ENCODE measurements at regions not wholly inside any gene's neighbourhood (a gene's known extent, or its start where the extent isn't known, plus 50 kb on each side); places are given as distances from the start of the nearest gene placed in this dataset.
"Not testable (repeated sequence)": the region's sequence is repeated elsewhere in the genome, so short reads cannot be mapped to it uniquely, and the experiment has no call there.

- CTCF ChIA-PET; BruUV-seq (replicated peaks): not testable (repeated sequence)
- FAIRE-seq, result peak; percentile 88
Observed at GRCh38 chr2:111566068-111566467, 317.9 kb downstream of the ANAPC1 start.

DNA sequence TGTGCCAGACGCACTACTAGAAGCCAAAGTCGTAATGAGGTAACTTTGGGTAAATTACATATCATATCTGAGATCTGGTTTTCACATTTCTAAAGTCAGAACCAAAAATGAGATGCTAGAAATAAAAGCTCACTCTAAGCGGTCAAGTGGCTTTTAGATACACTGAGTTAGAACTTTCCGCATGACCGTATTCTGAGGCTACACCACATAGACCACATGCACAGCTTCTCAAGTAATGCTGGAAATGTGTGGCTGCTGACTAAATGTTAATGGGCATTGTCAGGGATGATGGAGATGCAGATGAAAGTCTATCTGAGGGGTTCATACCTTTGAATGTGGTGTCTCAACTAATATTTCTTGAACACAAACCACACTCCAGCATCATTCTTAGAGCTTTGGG, 316.8 kb downstream of the ANAPC1 start:
- POLR2A ChIA-PET; H3K79me2 ChIP-seq (ENCODE audit: control insufficient read depth, insufficient read depth, low read length); H4K20me1 ChIP-seq (replicated peaks; ENCODE audit: control insufficient read depth, extremely low read depth, insufficient read depth, low read length); BruUV-seq (replicated peaks); CTCF ChIA-PET; H3K9me3 ChIP-seq (replicated peaks; ENCODE audit: control insufficient read depth, insufficient read depth, low read length); H3K27ac ChIP-seq (ENCODE audit: insufficient read depth, low read depth, low read length); H3K4me1 ChIP-seq (ENCODE audit: control insufficient read depth, extremely low read depth, insufficient read depth, low read length); H3K36me3 ChIP-seq (ENCODE audit: control insufficient read depth in 2 of 2, extremely low read depth in 1 of 2, insufficient read depth in 2 of 2, low read length in 2 of 2); dilution Hi-C loops (cut with MboI; ENCODE audit: extremely low pct_ligation_motif_present, low sequenced_read_pairs); H3K4me3 ChIP-seq (replicated peaks in 1 of 3; ENCODE audit: insufficient read depth in 1 of 3, low read depth in 1 of 3, low read length in 3 of 3); H3K9ac ChIP-seq (replicated peaks; ENCODE audit: extremely low read depth, insufficient read depth, low read length); H2AFZ ChIP-seq (ENCODE audit: low read depth, low read length); FAIRE-seq; DNase-seq (ENCODE audit: low read depth, low spot score); H3K4me2 ChIP-seq (ENCODE audit: insufficient read depth, low read length); H3K27me3 ChIP-seq (ENCODE audit: control insufficient read depth in 2 of 2, insufficient read depth in 2 of 2, low read length in 2 of 2); H3K9me1 ChIP-seq (replicated peaks; ENCODE audit: control insufficient read depth, extremely low read depth, insufficient read depth, low read length); intact Hi-C loops (cut with micrococcal nuclease): not testable (repeated sequence)

More at GRCh38 chr2:111566068-111566467, 317.9 kb downstream of the ANAPC1 start:
- H3K9me1 ChIP-seq (replicated peaks; ENCODE audit: control insufficient read depth, extremely low read depth, insufficient read depth, low read length); H3K79me2 ChIP-seq (ENCODE audit: control insufficient read depth, insufficient read depth, low read length); dilution Hi-C loops (cut with MboI; ENCODE audit: extremely low pct_ligation_motif_present, low sequenced_read_pairs); POLR2A ChIA-PET; H4K20me1 ChIP-seq (replicated peaks; ENCODE audit: control insufficient read depth, extremely low read depth, insufficient read depth, low read length); H3K4me1 ChIP-seq (ENCODE audit: control insufficient read depth, extremely low read depth, insufficient read depth, low read length); H3K9ac ChIP-seq (replicated peaks; ENCODE audit: extremely low read depth, insufficient read depth, low read length); H3K4me3 ChIP-seq (replicated peaks in 1 of 3; ENCODE audit: insufficient read depth in 1 of 3, low read depth in 1 of 3, low read length in 3 of 3); H3K9me3 ChIP-seq (replicated peaks; ENCODE audit: control insufficient read depth, insufficient read depth, low read length); H3K27me3 ChIP-seq (ENCODE audit: control insufficient read depth in 2 of 2, insufficient read depth in 2 of 2, low read length in 2 of 2); intact Hi-C loops (cut with micrococcal nuclease); H3K4me2 ChIP-seq (ENCODE audit: insufficient read depth, low read length); H3K36me3 ChIP-seq (ENCODE audit: control insufficient read depth in 2 of 2, extremely low read depth in 1 of 2, insufficient read depth in 2 of 2, low read length in 2 of 2); H2AFZ ChIP-seq (ENCODE audit: low read depth, low read length): not testable (repeated sequence)
- H3K27ac ChIP-seq (ENCODE audit: insufficient read depth, low read depth, low read length), result peak overlapping the region; percentile 32
- peak; percentile 98 for DNase-seq (ENCODE audit: low read depth, low spot score)

DNA sequence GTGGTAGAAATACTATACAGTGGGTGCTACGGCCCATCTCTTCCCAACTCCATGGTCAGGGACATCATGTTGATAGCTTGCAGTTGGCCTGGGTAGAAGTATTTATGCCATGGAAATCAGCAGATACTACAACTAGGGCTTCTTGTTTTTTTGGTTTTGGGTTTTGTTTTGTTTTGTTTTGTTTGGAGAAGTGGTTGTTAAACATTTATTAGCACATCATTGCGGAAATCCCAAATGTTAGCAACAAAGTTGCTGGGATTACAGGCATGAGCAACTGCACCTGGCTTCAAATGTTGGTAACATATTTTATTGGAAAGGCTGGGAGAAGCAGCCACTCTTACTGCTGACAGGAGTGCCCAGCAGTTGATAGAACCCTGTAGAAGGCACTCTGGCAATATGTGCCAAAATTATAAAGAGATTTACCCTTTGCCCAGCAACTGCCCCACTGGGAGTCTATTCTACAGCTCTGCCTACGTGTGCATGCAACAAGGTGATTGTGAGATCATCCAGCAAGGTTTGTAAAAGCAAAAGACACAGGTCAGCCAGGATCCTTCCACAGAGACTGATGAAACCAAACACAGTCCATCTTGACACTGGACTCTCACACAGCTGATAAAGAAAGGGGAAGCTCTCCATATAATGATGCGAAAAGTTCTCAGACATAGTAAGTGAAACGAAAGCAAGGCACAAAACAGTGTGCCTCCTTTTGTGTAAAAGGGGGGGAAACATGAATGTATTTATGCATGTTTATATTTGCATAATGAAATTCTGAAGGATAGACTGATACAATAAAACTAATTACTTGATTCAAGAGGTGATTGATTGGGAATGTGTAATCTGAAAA, 314.4 kb downstream of the ANAPC1 start:
- intact Hi-C loops (cut with micrococcal nuclease); H3K4me2 ChIP-seq (ENCODE audit: insufficient read depth, low read length); H3K9me3 ChIP-seq (replicated peaks; ENCODE audit: control insufficient read depth, insufficient read depth, low read length); H3K27ac ChIP-seq (ENCODE audit: insufficient read depth, low read depth, low read length); H3K4me3 ChIP-seq (replicated peaks in 1 of 3; ENCODE audit: insufficient read depth in 1 of 3, low read depth in 1 of 3, low read length in 3 of 3); H3K9me1 ChIP-seq (replicated peaks; ENCODE audit: control insufficient read depth, extremely low read depth, insufficient read depth, low read length); H3K9ac ChIP-seq (replicated peaks; ENCODE audit: extremely low read depth, insufficient read depth, low read length); BruUV-seq (replicated peaks); DNase-seq (ENCODE audit: low read depth, low spot score); POLR2A ChIA-PET; FAIRE-seq; H2AFZ ChIP-seq (ENCODE audit: low read depth, low read length); H3K27me3 ChIP-seq (ENCODE audit: control insufficient read depth in 2 of 2, insufficient read depth in 2 of 2, low read length in 2 of 2); dilution Hi-C loops (cut with MboI; ENCODE audit: extremely low pct_ligation_motif_present, low sequenced_read_pairs); H3K79me2 ChIP-seq (ENCODE audit: control insufficient read depth, insufficient read depth, low read length); H4K20me1 ChIP-seq (replicated peaks; ENCODE audit: control insufficient read depth, extremely low read depth, insufficient read depth, low read length); H3K36me3 ChIP-seq (ENCODE audit: control insufficient read depth in 2 of 2, extremely low read depth in 1 of 2, insufficient read depth in 2 of 2, low read length in 2 of 2); H3K4me1 ChIP-seq (ENCODE audit: control insufficient read depth, extremely low read depth, insufficient read depth, low read length); CTCF ChIA-PET: not testable (repeated sequence)

DNA sequence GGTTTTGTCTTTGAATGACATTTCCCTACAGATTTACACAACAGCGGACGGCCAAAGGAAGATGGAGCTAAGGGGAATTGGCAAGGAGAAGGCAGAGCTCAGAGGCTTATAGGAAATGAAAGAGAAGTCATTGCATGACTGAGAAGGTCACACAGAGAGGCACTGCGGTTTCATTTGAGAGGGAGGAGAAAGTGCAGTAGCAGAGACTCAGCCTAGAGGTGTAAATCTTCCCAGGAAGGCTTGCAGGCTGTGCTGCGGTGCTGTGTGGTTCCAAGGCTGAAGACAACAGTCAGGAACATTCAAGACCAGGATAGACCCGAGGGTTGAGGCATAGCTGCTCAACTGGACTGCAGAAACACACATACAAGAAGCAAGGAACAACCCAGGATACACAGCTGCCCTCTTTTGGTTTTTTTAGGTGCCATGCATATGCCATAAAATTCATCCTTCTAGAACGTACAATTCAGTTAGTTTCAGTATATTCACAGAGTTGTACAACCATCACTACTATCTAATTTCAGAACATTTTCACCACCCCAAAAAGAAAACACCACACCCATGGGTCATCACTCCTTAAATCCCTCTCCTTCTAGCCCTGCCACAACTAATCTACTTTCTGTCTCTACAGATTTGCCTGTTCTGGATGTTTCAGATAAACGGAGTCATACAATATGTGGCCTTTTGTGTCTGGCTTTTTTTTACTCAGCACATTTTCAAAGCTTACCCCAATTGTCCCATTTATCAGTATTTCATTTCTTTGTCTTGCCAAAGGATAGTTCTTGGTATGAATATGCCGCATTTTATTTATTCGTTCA, 313.5 kb downstream of the ANAPC1 start:
- H3K27me3 ChIP-seq (ENCODE audit: control insufficient read depth in 2 of 2, insufficient read depth in 2 of 2, low read length in 2 of 2); H3K36me3 ChIP-seq (ENCODE audit: control insufficient read depth in 2 of 2, extremely low read depth in 1 of 2, insufficient read depth in 2 of 2, low read length in 2 of 2); FAIRE-seq; H3K9me3 ChIP-seq (replicated peaks; ENCODE audit: control insufficient read depth, insufficient read depth, low read length); BruUV-seq (replicated peaks); H3K9ac ChIP-seq (replicated peaks; ENCODE audit: extremely low read depth, insufficient read depth, low read length); H3K4me1 ChIP-seq (ENCODE audit: control insufficient read depth, extremely low read depth, insufficient read depth, low read length); dilution Hi-C loops (cut with MboI; ENCODE audit: extremely low pct_ligation_motif_present, low sequenced_read_pairs); H3K79me2 ChIP-seq (ENCODE audit: control insufficient read depth, insufficient read depth, low read length); H3K9me1 ChIP-seq (replicated peaks; ENCODE audit: control insufficient read depth, extremely low read depth, insufficient read depth, low read length); H3K4me3 ChIP-seq (replicated peaks in 1 of 3; ENCODE audit: insufficient read depth in 1 of 3, low read depth in 1 of 3, low read length in 3 of 3); H4K20me1 ChIP-seq (replicated peaks; ENCODE audit: control insufficient read depth, extremely low read depth, insufficient read depth, low read length); H3K27ac ChIP-seq (ENCODE audit: insufficient read depth, low read depth, low read length); H2AFZ ChIP-seq (ENCODE audit: low read depth, low read length); DNase-seq (ENCODE audit: low read depth, low spot score); intact Hi-C loops (cut with micrococcal nuclease); POLR2A ChIA-PET; CTCF ChIA-PET; H3K4me2 ChIP-seq (ENCODE audit: insufficient read depth, low read length): not testable (repeated sequence)
